ENCODE measurements at regions not wholly inside any gene's neighbourhood (a gene's known extent, or its start where the extent isn't known, plus 50 kb on each side); places are given as distances from the start of the nearest gene placed in this dataset.

- TF ChIP-seq POLR2A (IDR thresholded peaks at IDR 0.05): no peak
- no peak for TF ChIP-seq CTCF (IDR thresholded peaks at IDR 0.05)
Observed at GRCh38 chr10:131692176-131692575, 208.6 kb upstream of the PPP2R2D start.

All from body of pancreas (tissue), 4 donors.